HG02840 (cell line): ENCODE measurements at regions not wholly inside any gene's neighbourhood (a gene's known extent, or its start where the extent isn't known, plus 50 kb on each side); places are given as distances from the start of the nearest gene placed in this dataset.

Source experiments
- ATAC-seq: cut with Tn5 transposase; IDR thresholded peaks from one replicate; pipeline ENCODE4 v1.9.1; 2021; ENCODE audit warnings: mild to moderate bottlenecking, moderate library complexity, moderate number of reproducible peaks; ENCODE audit not compliant: unreplicated experiment, low FRiP score

- no peak for ATAC-seq
These were observed 53.7 kb upstream of the TRAK1 start for GRCh38 chr3:42037318-42037945.

GRCh38 chr3:42036483-42036823 is 54.7 kb upstream of the TRAK1 start:
- ATAC-seq: no peak

- ATAC-seq: no peak
These were observed 55.2 kb upstream of the TRAK1 start for GRCh38 chr3:42035816-42036482.

GRCh38 chr3:42035007-42035406 is 56.1 kb upstream of the TRAK1 start:
- ATAC-seq: no peak

GRCh38 chr3:42033741-42034140 is 57.4 kb upstream of the TRAK1 start:
- ATAC-seq: no peak

- no peak for ATAC-seq
These were observed 58.3 kb upstream of the TRAK1 start for GRCh38 chr3:42032693-42033349.

GRCh38 chr3:42031808-42032480 is 59.2 kb upstream of the TRAK1 start:
- no peak for ATAC-seq

- ATAC-seq: no peak
These were observed 62.7 kb upstream of the TRAK1 start for GRCh38 chr3:42028474-42028873.

GRCh38 chr3:42027571-42027970 is 63.6 kb upstream of the TRAK1 start:
- no peak for ATAC-seq

- no peak for ATAC-seq
These were observed 63.7 kb upstream of the ULK4 start for GRCh38 chr3:42025370-42026138.

GRCh38 chr3:42024591-42025351 is 62.9 kb upstream of the ULK4 start:
- no peak for ATAC-seq

GRCh38 chr3:42023380-42023779 is 61.5 kb upstream of the ULK4 start:
- ATAC-seq: no peak

- no peak for ATAC-seq
These were observed 60.5 kb upstream of the ULK4 start for GRCh38 chr3:42022355-42022754.

- ATAC-seq: no peak
These were observed 58.9 kb upstream of the ULK4 start for GRCh38 chr3:42020684-42021307.

- no peak for ATAC-seq
These were observed 58.0 kb upstream of the ULK4 start for GRCh38 chr3:42019953-42020260.

- no peak for ATAC-seq
These were observed 57.4 kb upstream of the ULK4 start for GRCh38 chr3:42019144-42019952.

- no peak for ATAC-seq
These were observed 53.1 kb upstream of the ULK4 start for GRCh38 chr3:42014921-42015533.

- no peak for ATAC-seq
These were observed 52.6 kb upstream of the ULK4 start for GRCh38 chr3:42014458-42014920.
